ENCODE measurements at regions not wholly inside any gene's neighbourhood (a gene's known extent, or its start where the extent isn't known, plus 50 kb on each side); places are given as distances from the start of the nearest gene placed in this dataset.

GRCh38 chr22:48137640-48138039 lies 1375.2 kb downstream of the TBC1D22A start (continued):
- TF ChIP-seq NANOG (IDR thresholded peaks at IDR 0.05; ENCODE audit: borderline replicate concordance) (no peak), EZH2 (IDR thresholded peaks at IDR 0.05; ENCODE audit: low read depth, unreplicated experiment) (no peak), EZH2phosphoT487 (IDR thresholded peaks at IDR 0.05; ENCODE audit: unreplicated experiment) (no peak), ZNF114 (CRISPR knock-in tag; IDR thresholded peaks at IDR 0.05) (no peak), ZNF331 (CRISPR knock-in tag; IDR thresholded peaks at IDR 0.05; ENCODE audit: low read depth) (no peak), JUNB (IDR thresholded peaks at IDR 0.05; ENCODE audit: unreplicated experiment) (no peak)

GRCh38 chr22:48135592-48135991 lies 1373.1 kb downstream of the TBC1D22A start:
- H3K36me3 ChIP-seq (ENCODE audit: insufficient read depth): no peaks in the 10 kb centered on the region; the same call in 1 of the 2 replicates
- no peaks in the 10 kb centered on the region for H3F3A ChIP-seq (replicated peaks; ENCODE audit: low read depth)
- no peak for DNase-seq (ENCODE audit: low spot score)
- H3K36me3 Mint-ChIP-seq (ENCODE audit: low read depth): peaks cover 7% of the 10 kb centered on the region; the same call in 1 of the 3 replicates
- H3K4me3 Mint-ChIP-seq: no peak overlapping the region
- no peaks in the 10 kb centered on the region for H3K27me3 ChIP-seq (ENCODE audit: insufficient read depth)
- no peaks in the 10 kb centered on the region for H4K20me1 ChIP-seq (replicated peaks; ENCODE audit: insufficient read depth)
- no peak for TF ChIP-seq ZNF462 (CRISPR knock-in tag; IDR thresholded peaks at IDR 0.05)
- TF ChIP-seq STAT1 (IDR thresholded peaks at IDR 0.05; ENCODE audit: unreplicated experiment): no peak
- no peak for TF ChIP-seq NANOG (IDR thresholded peaks at IDR 0.05; ENCODE audit: borderline replicate concordance)
- TF ChIP-seq POLR2AphosphoS5 (IDR thresholded peaks at IDR 0.05; ENCODE audit: low read depth): no peak
- no peak for TF ChIP-seq ZNF114 (CRISPR knock-in tag; IDR thresholded peaks at IDR 0.05)
- TF ChIP-seq CREB1 (CRISPR knock-in tag; IDR thresholded peaks at IDR 0.05; ENCODE audit: low read depth): no peak
- no peak for TF ChIP-seq JUNB (IDR thresholded peaks at IDR 0.05; ENCODE audit: unreplicated experiment)
- no peak for TF ChIP-seq ZNF331 (CRISPR knock-in tag; IDR thresholded peaks at IDR 0.05; ENCODE audit: low read depth)
- no peak for TF ChIP-seq CTCF (conservative IDR thresholded peaks at IDR 0.05; ENCODE audit: low read depth in 2 of 2)
- TF ChIP-seq REST (IDR thresholded peaks at IDR 0.05; ENCODE audit: unreplicated experiment): no peak
- TF ChIP-seq ETS1 (IDR thresholded peaks at IDR 0.05): no peak
- no peak for TF ChIP-seq EZH2phosphoT487 (IDR thresholded peaks at IDR 0.05; ENCODE audit: unreplicated experiment)
- no peak for TF ChIP-seq EZH2 (IDR thresholded peaks at IDR 0.05; ENCODE audit: low read depth, unreplicated experiment)
- peaks cover 5% of the 10 kb centered on the region for H3K4me1 Mint-ChIP-seq
- H3K4me1 ChIP-seq (ENCODE audit: insufficient read depth): no peaks in the 10 kb centered on the region
- no peak overlapping the region for H2AFZ ChIP-seq
- no peaks in the 10 kb centered on the region for H3K9me2 ChIP-seq (ENCODE audit: insufficient read depth)
- no peak for ATAC-seq
- H3K79me2 ChIP-seq (replicated peaks; ENCODE audit: insufficient read depth): no peaks in the 10 kb centered on the region
- 0 out of 2 replicates have a peak overlapping the region, but pooled peaks have one; percentile 43 for H3K27ac Mint-ChIP-seq
- H3K27ac ChIP-seq (ENCODE audit: low read depth): no peak overlapping the region
- peaks cover 7% of the 10 kb centered on the region for H3K27me3 Mint-ChIP-seq (ENCODE audit: insufficient read depth, low read depth, poor library complexity)
- H3K4me3 ChIP-seq: no peak overlapping the region
- no peak overlapping the region for H3K4me2 ChIP-seq
- H3K9me3 Mint-ChIP-seq: peaks cover 18% of the 10 kb centered on the region

Data from GM23338 (cell line).